ENCODE measurements at regions not wholly inside any gene's neighbourhood (a gene's known extent, or its start where the extent isn't known, plus 50 kb on each side); places are given as distances from the start of the nearest gene placed in this dataset.
"Not testable (repeated sequence)": the region's sequence is repeated elsewhere in the genome, so short reads cannot be mapped to it uniquely, and the experiment has no call there.

GRCh38 chr5:119750887-119751733, 121.8 kb downstream of the FAM170A start:
- Histone ChIP-seq H3K9me3 (ENCODE audit: low read depth) (no peaks in the 10 kb centered on the region), H3K36me3 (no peaks in the 10 kb centered on the region), H3K27ac (no peak overlapping the region), H3K4me1 (ENCODE audit: low read depth) (no peaks in the 10 kb centered on the region), H3K27me3 (no peaks in the 10 kb centered on the region), H3K4me3 (no peak overlapping the region)
- no peak for TF ChIP-seq CTCF (IDR thresholded peaks at IDR 0.05; ENCODE audit: low read depth, low read length)
- no peak for DNase-seq (ENCODE audit: low read depth in 1 of 2, low spot score in 1 of 2)

GRCh38 chr5:119751734-119752094, 122.4 kb downstream of the FAM170A start:
- no peak for TF ChIP-seq CTCF (IDR thresholded peaks at IDR 0.05; ENCODE audit: low read depth, low read length)
- Histone ChIP-seq H3K27ac (no peak overlapping the region), H3K9me3 (ENCODE audit: low read depth) (no peaks in the 10 kb centered on the region)

GRCh38 chr5:119752921-119753886, 123.8 kb downstream of the FAM170A start:
- Histone ChIP-seq H3K36me3 (no peaks in the 10 kb centered on the region), H3K27me3 (no peaks in the 10 kb centered on the region), H3K27ac (no peak overlapping the region), H3K4me3 (no peak overlapping the region), H3K4me1 (ENCODE audit: low read depth) (no peaks in the 10 kb centered on the region), H3K9me3 (ENCODE audit: low read depth) (no peaks in the 10 kb centered on the region)
- no peak for DNase-seq (ENCODE audit: low read depth in 1 of 2, low spot score in 1 of 2)
- TF ChIP-seq CTCF (IDR thresholded peaks at IDR 0.05; ENCODE audit: low read depth, low read length) = no peak

More at GRCh38 chr5:119751734-119752094, 122.4 kb downstream of the FAM170A start:
- Histone ChIP-seq H3K36me3 (no peaks in the 10 kb centered on the region), H3K27me3 (no peaks in the 10 kb centered on the region), H3K4me3 (no peak overlapping the region), H3K4me1 (ENCODE audit: low read depth) (no peaks in the 10 kb centered on the region)
- no peak for DNase-seq (ENCODE audit: low read depth in 1 of 2, low spot score in 1 of 2)

GRCh38 chr5:119754825-119755224, 125.5 kb downstream of the FAM170A start:
- H3K9me3 ChIP-seq (ENCODE audit: low read depth); H3K4me3 ChIP-seq; DNase-seq (ENCODE audit: low read depth in 1 of 2, low spot score in 1 of 2); H3K4me1 ChIP-seq (ENCODE audit: low read depth); H3K27ac ChIP-seq; H3K36me3 ChIP-seq; H3K27me3 ChIP-seq: not testable (repeated sequence)

GRCh38 chr5:119757276-119757675, 127.9 kb downstream of the FAM170A start:
- no peaks in the 10 kb centered on the region for H3K36me3 ChIP-seq
- no peak overlapping the region for H3K27ac ChIP-seq
- no peaks in the 10 kb centered on the region for H3K4me1 ChIP-seq (ENCODE audit: low read depth)
- no peak for DNase-seq (ENCODE audit: low read depth in 1 of 2, low spot score in 1 of 2)
- no peak for TF ChIP-seq CTCF (IDR thresholded peaks at IDR 0.05; ENCODE audit: low read depth, low read length)
- H3K9me3 ChIP-seq (ENCODE audit: low read depth) = no peaks in the 10 kb centered on the region
- no peaks in the 10 kb centered on the region for H3K27me3 ChIP-seq
- no peak overlapping the region for H3K4me3 ChIP-seq

GRCh38 chr5:119769695-119770693, 140.6 kb downstream of the FAM170A start:
- DNase-seq (ENCODE audit: low read depth in 1 of 2, low spot score in 1 of 2); H3K27me3 ChIP-seq; H3K4me3 ChIP-seq; H3K9me3 ChIP-seq (ENCODE audit: low read depth); H3K4me1 ChIP-seq (ENCODE audit: low read depth); H3K27ac ChIP-seq; H3K36me3 ChIP-seq: not testable (repeated sequence)

GRCh38 chr5:119780145-119780544, 150.8 kb downstream of the FAM170A start:
- DNase-seq (ENCODE audit: low read depth in 1 of 2, low spot score in 1 of 2); H3K27me3 ChIP-seq; H3K36me3 ChIP-seq; H3K4me1 ChIP-seq (ENCODE audit: low read depth); H3K9me3 ChIP-seq (ENCODE audit: low read depth); H3K27ac ChIP-seq; H3K4me3 ChIP-seq: not testable (repeated sequence)

All from cardiac muscle cell (in vitro differentiated cells and primary cell).